Activated CD4-positive, alpha-beta T cell treated with anti-CD3 and anti-CD28 coated beads, Interleukin-2, amount 50 U/mL, for 16 hours (primary cell): ENCODE measurements at regions not wholly inside any gene's neighbourhood (a gene's known extent, or its start where the extent isn't known, plus 50 kb on each side); places are given as distances from the start of the nearest gene placed in this dataset.

Source experiments
- DNase-seq: peaks from one replicate; pipeline ENCODE4 v3.0.0-alpha.2; 2020

DNA sequence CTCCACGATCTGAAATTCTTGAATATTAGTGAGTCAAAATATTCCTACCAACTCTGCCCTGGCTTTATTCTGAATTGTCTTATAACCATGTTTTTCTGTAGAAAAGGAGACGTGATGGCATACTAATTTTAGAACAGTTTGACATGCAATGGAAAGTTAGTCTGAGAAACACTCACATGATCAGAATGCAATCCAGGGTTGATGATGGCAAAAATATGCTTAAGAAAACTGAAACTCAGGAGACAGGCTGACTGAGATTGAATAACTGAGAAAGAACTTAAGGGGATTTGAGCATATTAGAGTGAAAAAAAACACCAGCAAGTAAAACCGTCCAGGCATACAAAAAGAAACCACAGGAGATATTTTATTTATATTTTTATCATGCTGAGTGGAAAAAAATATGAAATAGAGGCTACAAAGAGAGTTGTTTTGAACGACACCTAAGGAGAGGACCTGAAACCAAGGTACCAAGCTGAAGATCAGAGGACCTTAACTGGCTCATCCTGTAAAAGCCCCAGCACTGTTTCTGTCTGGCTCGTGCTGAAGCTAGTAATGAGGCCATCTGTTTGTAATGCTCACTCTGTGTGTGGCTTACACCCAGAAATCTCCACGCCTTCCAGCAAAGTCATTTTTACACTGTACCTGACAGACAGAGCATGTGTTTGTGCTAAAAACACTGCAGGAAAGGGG, 437.2 kb upstream of the PKDCC start:
- no peak for DNase-seq

DNA sequence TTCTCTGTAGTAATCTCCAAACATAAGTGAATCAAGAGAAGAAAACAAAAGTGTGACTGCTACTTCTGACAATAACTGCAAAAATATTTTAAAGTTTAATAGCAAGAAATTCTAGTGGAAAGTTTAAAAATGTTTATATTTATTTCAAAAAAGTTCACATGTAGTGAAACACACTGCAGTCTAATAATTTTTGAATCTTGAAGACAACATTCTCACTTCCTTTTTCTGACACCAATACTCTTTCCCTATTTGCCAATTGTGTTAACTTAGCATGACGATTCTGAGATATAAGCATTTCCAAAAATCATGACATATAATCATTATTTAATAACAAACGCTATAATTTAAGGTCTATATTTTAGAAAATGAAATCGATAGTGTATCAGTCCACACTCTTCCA, 429.1 kb upstream of the PKDCC start:
- no peak for DNase-seq

DNA sequence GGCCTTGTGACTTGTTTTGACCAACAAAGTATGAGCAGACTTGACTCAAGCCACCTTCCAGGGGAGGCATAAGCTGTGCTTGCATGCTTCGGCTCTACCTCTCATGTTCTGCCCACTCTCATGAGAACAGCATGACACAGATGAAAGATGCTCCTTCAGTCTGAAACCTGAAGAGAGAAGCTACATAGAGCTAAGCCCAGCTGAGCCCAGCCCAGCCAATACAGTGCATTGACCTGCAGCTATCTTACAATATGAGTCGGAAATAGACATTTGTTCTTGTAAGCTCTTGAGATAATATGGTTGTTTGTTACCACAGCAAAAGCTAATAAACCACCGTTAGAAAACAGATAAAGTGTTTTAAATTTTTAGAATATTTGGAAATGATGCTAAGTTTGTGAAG, 426.7 kb upstream of the PKDCC start:
- no peak for DNase-seq

DNA sequence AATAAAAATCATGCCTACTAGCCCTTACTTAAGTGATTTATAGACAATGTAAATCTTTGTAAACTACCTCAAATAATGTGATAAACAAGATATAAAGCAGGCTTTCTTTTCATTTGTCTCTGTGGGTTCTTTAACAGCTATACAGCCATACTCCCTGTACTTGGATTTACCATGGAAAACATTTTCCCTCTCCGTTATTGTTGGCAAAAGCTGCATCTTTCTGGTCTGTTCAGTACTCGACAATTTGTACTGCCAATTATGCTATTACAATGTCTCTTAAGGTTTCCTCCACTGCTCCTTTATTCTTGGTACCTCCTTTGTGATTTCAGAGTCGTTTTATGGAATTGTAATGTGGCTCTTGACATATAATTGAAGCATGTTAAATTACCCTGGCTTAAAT, 426.3 kb upstream of the PKDCC start:
- DNase-seq = no peak

DNA sequence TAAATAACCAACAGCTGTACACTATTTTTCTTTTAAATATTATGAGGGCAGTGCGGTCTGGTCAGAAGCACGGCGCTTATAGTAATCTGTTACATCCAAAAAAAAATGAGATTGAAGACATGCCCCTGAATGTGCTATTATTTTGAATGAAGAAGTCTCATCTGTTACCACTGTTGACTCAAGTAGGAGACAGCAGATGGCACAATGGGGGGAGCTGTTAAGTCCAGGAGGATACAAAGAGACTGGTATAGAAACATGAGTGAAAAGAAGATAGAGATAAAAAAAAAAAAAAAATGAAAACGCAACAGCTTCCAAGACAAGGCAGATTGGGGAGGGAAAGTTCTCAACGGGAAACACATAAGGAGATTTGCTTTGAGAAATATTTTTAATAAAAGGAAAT, 425.5 kb upstream of the PKDCC start:
- no peak for DNase-seq

DNA sequence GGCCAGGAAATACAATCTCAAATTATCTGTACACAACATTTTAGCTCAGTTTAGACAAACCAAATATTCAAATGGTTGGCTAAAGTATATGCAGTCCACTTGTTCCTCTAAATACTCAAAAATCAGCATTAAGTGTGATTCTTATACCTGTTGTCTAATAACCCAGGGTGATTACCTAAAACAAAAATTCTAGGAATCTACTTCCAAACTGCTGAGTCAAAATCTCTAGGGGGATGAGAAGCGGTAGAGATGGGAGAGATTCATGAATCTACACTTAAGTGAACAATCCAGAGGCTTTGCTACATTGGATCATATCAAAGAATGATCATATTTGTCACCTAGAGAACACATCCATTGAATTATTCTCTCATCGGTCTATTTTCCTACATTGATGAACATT, 420.9 kb upstream of the PKDCC start:
- no peak for DNase-seq

DNA sequence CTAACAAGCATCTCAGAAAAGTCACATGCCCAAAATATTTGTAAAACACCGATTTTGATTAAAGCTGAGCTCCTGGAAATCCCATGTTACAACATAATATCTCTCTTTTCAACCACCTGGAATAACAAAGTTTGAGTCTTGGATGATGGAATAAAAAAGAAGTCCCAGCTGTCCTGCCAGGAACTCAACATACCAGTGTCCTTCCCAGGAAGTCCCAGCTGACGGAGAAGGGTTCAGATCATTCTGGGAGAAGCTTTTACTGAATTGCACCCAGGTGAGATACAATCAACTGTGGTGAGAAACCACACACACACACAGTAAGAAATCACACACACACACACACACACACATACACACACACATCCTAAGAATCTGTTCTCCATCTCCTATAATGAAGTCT, 413.1 kb upstream of the PKDCC start:
- no peak for DNase-seq

DNA sequence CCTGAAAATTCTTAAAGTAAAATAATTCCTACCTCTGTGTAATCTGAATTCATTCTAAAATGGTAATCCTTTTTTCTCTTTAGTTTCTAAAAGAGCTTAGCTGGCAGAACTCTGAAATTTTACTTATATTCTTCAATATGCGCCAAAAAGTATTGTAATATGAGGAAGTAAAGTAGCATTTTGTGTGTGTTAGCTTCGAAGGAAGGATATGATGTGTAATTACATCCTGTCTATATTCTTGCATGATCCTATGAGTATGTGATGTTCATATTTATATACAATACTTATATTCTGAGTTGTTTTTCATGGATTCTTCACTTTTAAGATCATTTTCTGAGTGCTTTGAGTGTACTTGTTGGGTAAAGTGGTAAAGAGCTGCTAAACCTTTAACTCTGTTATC, 402.9 kb upstream of the PKDCC start:
- DNase-seq = no peak

DNA sequence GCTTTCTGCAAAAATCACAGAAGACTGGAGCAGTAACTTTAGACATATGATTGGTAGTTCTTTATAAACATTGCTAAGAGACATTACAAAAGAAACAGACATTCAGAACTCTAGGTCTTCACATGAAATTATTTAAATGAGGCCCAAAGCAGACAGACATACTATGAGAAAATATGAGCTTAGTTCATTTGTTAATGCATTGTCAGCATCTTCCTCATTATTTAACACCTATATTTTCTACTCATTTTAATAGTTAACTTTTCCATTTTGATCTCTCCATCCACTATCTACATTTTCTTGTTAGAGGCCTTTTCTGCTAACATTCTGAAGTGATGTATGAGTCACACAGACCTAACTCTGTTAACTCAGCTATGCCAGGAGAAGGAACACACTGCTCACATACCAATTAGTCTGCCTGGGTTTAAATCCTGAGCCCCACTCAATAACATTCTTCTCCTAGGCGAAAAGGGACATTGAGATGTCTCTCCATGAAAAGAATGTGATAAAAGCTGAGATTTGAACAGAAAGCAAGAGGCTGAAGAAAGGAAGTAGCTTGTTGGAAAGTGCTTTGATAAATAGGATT, 400.3 kb upstream of the PKDCC start:
- DNase-seq = no peak

DNA sequence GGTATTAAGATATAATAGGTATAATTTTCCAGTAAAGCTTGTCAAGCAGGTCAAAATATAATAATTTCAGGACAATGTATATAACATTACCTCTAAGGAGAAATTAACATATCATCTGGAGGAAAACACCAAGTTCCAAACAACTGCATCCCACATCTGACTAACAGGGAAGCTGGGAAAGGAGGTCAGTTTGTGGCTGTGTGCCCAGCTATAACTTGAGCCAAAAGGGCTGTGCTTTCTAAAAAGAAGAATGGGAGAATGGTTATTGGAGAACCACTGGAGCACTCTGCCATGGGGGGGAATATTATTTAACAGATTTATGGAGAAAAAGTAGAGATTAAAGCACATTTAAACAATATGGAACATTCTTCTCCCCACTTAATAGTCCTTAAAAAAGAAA, 390.6 kb upstream of the PKDCC start:
- no peak for DNase-seq

DNA sequence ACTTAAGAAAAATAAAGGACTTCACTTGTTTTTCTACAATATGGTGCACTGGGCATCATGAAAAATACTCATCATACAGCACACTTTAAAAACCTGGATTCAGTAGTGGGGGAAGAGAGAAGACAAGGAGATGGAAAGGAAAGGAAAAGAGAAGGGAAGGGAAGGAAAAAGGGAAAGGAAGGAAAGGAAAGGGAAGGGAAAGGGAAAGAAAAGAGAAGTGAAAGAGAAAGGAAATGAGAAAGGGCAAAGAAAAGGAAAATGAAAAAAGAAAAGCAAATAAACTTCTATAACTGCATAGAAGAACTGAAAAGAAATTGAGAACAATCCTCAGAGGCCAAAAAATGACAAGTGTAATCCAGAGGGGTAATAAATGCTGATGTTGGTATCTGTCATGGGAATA, 388.1 kb upstream of the PKDCC start:
- no peak for DNase-seq

DNA sequence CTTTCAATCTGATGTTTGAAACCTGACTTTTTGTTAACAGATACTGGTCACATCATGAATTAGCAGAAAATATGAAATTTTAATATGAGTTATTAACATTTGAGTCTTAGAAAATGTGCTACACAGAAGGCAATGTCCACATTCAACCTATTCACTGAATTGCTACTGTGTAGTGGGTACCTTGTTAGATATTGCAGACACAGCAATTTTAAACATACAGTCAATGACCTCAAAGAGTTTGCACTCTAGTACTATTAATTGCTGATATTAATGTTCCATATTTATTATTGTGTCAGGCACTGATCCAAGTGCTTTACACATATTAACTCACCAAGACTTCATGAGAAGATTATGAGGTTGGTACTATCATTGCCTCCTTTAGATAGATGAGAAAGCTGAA, 385.4 kb upstream of the PKDCC start:
- DNase-seq = no peak

DNA sequence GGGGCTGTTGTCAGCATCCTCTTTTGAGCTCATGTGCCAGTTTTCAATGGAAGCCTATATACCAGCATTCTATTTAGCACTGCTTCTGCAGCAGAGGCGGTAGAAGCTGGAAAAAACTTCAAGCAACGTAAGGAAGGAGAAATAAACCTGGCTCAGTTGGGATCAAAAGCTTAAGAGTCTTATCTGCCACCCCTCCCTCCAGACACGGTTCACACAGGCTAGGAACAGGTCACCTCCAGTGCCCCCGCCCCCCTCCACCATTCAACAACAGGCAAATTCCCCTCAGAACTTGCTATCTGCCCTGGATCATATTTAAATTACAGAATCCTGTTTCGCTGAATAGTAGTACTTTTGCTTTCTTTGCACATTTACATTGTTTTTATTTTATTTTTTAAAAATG, 384.8 kb upstream of the PKDCC start:
- DNase-seq = no peak

DNA sequence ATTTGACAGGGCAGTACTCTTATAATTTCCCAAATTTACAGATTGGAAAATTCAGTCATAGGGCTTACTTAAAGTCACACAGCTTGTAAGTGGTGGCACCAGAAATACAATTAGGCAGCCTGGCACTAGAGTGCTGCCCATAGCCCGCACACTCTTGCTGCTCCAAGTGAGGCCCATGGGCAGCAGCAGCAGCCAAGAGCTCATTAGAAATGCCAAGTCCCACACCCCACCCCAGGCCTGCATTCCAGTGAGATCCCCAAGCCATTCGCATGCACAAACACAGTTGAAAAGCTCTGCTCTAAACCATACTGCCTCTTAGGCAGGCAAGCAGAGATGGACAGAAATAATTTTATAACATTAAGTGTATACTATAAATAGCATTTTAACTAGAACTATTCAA, 379.3 kb upstream of the PKDCC start:
- no peak for DNase-seq

DNA sequence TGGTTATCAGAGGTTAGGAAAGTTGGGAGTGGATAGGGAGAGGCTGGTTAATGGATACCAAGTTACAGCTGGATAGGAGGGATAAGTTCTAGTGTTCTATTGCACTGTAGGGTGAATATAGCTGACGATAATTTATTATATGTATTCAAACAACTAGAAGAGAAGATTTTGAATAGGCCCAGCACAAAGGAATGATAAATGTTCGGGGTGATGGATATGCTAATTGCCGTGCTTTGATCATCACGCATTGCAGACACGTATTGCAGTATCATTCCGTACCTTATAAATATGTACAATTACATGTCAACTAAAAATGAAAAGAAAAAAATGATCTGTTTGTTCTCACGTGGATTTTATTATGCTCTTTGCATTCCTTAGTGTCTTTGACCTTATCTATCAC, 369.2 kb upstream of the PKDCC start:
- no peak for DNase-seq

DNA sequence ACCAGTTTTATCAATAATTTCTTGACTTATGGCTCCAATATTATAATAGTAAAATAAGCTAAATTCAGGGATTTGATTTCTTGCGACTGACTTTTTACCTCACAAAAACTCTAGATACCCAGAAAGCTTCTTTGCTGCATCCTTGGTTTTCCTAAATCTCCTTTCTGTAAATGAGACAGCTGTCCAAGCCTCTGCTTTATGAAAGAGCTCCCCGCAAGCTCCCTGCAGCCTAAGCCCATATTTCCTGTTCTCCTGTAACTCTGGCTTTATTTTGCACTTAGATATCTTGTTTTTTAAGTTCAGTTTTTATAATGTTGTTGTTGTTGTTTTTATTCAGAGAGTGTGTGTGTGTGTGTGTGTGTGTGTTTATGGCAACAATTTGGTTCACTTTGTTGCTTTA, 361.7 kb upstream of the PKDCC start:
- no peak for DNase-seq

DNA sequence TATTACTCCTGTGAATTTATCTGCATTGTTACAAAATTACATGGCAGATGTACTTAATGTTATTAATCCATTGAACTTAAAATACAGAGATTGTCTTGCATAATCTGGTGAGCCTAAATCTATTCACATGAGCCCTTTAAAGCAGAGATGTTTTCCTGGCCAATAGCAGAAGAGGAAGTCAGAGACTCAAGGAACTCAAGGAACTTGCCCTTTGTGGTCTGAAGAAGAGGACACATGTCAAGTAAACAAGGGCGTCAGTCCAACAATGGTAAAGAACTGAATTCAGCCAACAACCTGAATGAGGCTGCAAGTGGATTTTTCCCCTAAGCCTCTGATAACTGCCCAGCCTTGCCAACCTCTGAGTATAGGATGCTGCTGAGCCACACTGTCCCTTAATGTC, 356.3 kb upstream of the PKDCC start:
- no peak for DNase-seq

DNA sequence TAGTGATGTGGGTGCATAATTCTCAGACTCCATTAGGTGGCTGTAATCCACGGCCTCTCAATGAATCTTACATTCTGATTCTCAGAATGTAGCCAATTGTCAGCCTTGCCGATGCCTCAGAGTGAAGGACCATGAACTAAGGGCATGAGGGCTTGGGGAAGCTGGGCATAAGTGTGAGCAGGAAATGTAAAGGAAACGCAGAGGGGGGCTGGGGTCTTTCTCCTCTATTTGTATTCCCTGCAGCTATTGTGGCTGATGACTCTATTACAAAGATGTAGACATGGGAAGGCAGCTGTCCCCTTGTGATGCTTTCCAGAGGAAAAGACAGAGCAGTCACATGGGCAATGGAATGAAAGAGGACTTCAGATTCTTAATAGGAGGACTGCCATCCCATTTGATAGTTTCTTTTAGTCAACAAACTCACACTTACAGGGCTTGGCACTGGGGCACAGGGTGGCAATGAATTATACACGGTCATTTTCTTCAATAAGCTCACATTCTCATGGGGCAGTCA, 353.2 kb upstream of the PKDCC start:
- DNase-seq = no peak

DNA sequence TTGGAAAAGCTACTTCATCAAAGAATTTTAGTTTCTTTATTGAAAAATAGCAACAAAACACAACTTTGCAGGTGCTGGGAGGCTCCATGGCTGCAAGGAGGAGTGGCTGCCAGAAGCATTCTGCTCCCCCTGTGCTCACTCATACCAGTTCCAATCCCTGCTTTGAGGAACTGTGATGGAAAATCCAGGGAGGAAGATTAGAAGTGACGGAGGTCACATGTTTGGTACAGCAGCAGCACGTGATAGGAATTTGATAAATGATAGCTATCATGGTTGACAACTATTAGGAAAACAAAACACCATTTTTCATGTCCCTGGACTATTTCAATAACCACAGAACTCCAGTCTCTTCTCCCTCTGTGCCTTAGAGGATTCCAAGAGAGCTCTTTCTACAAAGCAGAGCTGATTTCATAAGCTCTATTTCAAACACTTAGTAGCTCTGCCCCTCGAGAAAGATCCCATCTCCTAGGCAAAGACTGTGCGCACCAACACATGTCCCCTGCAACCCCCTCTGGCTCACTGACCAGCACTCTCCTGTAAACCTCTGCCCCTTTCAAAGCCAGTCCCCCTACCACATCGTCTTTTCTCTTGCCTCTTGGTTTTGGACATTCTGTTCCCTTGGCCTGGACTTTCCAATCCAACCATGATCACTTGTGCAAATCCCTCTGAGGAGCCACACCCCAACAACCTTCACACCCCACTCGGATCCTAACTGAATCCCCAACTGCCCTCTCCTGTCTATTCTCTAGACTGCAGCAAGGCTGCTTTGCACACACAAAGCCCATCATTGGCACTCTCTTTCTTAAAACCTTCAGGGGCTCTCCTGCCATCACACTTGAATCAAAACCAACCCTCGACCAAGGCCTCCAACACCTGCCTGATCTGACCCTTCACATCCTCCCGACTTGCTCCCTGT, 352.4 kb upstream of the PKDCC start:
- no peak for DNase-seq

DNA sequence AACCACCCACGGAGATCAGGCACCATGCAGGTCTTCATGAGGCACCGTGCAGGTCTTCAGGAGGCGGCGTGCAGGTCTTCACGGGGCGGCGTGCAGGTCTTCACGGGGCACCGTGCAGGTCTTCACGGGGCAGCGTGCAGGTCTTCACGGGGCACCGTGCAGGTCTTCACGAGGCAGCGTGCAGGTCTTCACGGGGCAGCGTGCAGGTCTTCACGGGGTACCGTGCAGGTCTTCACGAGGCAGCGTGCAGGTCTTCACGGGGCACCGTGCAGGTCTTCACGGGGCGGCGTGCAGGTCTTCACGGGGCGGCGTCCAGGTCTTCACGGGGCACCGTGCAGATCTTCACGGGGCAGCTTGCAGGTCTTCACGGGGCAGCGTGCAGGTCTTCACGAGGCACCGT, 350.4 kb upstream of the PKDCC start:
- DNase-seq = no peak

DNA sequence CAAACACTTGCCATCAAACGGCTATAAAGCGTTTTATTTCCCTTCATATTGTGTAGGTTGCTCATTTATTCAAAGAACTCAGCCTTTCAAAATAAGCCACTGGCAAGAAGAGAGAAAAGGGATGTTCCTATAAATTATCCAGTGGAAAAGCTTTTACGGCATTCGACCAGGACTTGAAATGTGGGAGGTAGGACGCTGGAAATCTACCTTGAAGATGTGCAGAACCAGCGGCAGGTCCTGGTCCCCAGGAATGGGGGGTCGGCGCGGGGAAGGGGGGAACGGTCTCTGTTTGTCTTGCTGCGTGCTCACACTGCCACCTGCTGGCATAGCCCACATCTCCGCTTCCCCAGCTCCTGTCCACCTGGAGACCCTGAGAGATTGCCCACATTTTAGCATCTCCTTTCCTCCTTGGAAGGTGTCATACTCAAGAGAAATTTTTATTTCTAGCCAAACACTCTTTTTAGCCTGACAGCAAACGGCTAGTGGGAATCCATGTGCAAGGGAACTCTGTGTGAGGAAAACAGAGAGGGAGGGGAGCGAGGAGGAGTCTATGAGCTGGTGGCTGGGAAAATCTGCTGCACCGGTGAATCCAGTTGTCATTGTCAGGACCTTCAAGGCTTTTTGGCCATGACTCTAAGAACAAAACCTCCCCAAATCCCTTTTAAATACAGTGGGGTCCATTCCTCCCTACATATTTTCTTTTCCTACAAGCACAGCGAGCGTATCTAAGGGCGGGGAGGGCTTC, 349.0 kb upstream of the PKDCC start:
- DNase-seq = no peak

DNA sequence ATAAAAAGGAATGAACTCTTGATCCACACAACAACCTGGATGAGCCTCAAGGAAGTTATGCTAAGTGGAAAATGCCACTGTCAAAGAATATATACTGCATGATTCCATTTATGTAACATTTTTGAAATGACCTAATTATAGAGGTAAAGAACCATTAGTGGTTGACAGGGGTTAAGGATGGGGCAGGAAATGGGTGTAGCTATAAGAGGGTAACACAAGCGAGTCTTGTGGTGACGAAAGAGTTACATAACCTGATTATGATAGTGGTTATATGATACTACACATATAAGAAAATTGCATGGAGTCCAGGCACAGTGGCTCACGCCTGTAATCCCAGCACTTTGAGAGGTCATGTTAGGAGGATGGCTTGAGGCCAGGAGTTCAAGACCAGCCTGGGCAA, 346.6 kb upstream of the PKDCC start:
- DNase-seq = no peak

DNA sequence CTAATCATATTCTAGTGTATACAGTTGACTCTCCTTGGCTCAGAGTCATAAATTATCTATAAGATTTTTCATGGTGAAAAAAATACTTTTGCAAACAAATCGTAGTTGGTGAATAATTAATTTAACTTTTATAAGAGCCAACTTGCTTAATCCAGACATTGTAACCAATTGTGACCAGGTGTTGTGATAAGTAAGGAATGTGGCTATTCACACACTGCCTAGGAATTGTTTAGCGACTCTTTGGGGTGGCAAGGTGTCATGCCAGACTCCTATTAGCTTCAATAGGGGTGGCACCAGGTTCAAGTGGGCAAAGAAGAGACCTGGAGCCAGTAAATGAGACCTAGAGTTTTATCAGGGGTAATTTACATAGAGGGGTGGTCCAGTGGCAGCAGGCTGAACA, 344.7 kb upstream of the PKDCC start:
- no peak for DNase-seq
